ENCODE measurements at regions not wholly inside any gene's neighbourhood (a gene's known extent, or its start where the extent isn't known, plus 50 kb on each side); places are given as distances from the start of the nearest gene placed in this dataset.

DNA sequence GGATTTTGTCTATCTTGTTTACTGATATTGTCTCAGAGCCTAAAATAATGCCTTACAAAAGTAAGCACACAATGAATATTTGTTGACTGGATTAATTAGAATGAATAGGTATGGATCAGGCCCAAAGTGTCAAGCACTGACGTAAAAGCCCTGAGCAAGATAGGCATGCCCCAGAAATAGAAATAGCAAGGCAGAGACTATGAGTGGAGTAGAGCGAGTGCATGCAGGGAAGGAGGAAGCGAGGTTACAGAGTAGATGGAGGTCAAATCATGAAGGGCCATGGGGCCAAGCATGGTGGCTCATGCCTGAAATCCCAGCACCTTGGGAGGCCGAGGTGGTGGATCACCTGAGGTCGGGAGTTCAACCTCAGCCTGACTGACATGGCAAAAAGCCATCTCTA lies 51.6 kb upstream of the SFTPD start:
- intact Hi-C loops (cut with micrococcal nuclease) = no loop called here
- Histone ChIP-seq H3F3A (ENCODE audit: low read length, unreplicated experiment) (no peaks in the 10 kb centered on the region), H3K36me3 (ENCODE audit: low read depth, low read length) (no peaks in the 10 kb centered on the region), H3K79me2 (ENCODE audit: low read length) (no peaks in the 10 kb centered on the region), H3K4me2 (ENCODE audit: low read length) (no peak overlapping the region), H3K4me1 (ENCODE audit: insufficient read depth, low read length) (peaks cover 6% of the 10 kb centered on the region), H3K27me3 (ENCODE audit: low read length) (peaks cover 18% of the 10 kb centered on the region), H2AFZ (ENCODE audit: low read length) (no peak overlapping the region), H3K4me3 (ENCODE audit: low read length) (no peak overlapping the region), H3K9me2 (replicated peaks; ENCODE audit: low read length) (0 out of 2 replicates have a peak, but pooled peaks cover 2% of the 10 kb centered on the region), H4K20me1 (ENCODE audit: low read length) (no peaks in the 10 kb centered on the region), H3K9ac (ENCODE audit: low read length) (no peak overlapping the region), H3K9me3 (ENCODE audit: low read length) (no peaks in the 10 kb centered on the region), H3K27ac (ENCODE audit: low read length) (no peak overlapping the region)
- no peak for TF ChIP-seq EZH2phosphoT487 (IDR thresholded peaks at IDR 0.05; ENCODE audit: borderline replicate concordance, low read length)
- no peak for TF ChIP-seq CTCF (conservative IDR thresholded peaks at IDR 0.05; ENCODE audit: low read depth, low read length)
- TF ChIP-seq EZH2 (IDR thresholded peaks at IDR 0.05; ENCODE audit: low read length, unreplicated experiment) = no peak
- POLR2A ChIA-PET (ENCODE audit: unreplicated experiment) = no interaction called here
- CTCF ChIA-PET = no interaction called here
- ATAC-seq (no peak), DNase-seq (no peak)
- BruUV-seq (replicated peaks) = no TSS peak

Measured in PC-3 (cell line).